ENCODE measurements at regions not wholly inside any gene's neighbourhood (a gene's known extent, or its start where the extent isn't known, plus 50 kb on each side); places are given as distances from the start of the nearest gene placed in this dataset.

DNA sequence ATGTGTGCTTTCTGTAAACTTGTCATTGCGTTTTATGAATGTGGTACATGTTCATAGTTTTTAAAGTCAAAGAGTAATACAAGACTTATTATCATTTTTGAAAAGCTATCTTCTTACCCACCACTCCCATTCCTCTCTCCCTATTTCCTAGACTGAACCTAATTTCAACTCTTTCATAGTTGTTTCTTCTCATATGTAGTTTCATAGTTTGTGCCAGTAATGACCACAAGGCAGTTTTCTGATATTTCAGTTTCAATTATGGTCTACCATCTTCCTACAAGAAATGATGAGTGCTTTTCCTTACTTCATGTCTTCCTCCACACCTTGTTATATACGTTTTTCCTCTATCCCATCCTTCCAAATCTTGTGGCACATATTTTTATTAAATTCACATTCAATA lies 445.0 kb upstream of the GOLIM4 start:
- 44% methylated on average over 2 of the region's 2 CpGs for WGBS (ENCODE audit: insufficient coverage, low lambda C conversion rate)
- H3K27me3 ChIP-seq (ENCODE audit: control insufficient read depth, insufficient read depth, low read length) = no peaks in the 10 kb centered on the region
- no peaks in the 10 kb centered on the region for H3K4me1 ChIP-seq (ENCODE audit: control insufficient read depth, insufficient read depth, low read length)
- no peaks in the 10 kb centered on the region for H3K36me3 ChIP-seq (ENCODE audit: control insufficient read depth, insufficient read depth, low read length)
- H3K4me3 ChIP-seq (ENCODE audit: low read length) = no peak overlapping the region
- H3K9me3 ChIP-seq (ENCODE audit: control insufficient read depth, low read depth, low read length) = no peaks in the 10 kb centered on the region
- no peak overlapping the region for H3K27ac ChIP-seq (ENCODE audit: low read length)
- DNase-seq = no peak

GRCh38 chr3:168539909-168540308 lies 444.2 kb upstream of the GOLIM4 start:
- WGBS (ENCODE audit: insufficient coverage, low lambda C conversion rate) = 100% methylated on average over 1 of the region's 1 CpG
- H3K4me1 ChIP-seq (ENCODE audit: control insufficient read depth, insufficient read depth, low read length) = no peaks in the 10 kb centered on the region
- no peaks in the 10 kb centered on the region for H3K36me3 ChIP-seq (ENCODE audit: control insufficient read depth, insufficient read depth, low read length)
- no peaks in the 10 kb centered on the region for H3K27me3 ChIP-seq (ENCODE audit: control insufficient read depth, insufficient read depth, low read length)
- no peak overlapping the region for H3K4me3 ChIP-seq (ENCODE audit: low read length)
- DNase-seq = no peak
- no peaks in the 10 kb centered on the region for H3K9me3 ChIP-seq (ENCODE audit: control insufficient read depth, low read depth, low read length)
- H3K27ac ChIP-seq (ENCODE audit: low read length) = no peak overlapping the region

- no peaks in the 10 kb centered on the region for H3K4me1 ChIP-seq (ENCODE audit: control insufficient read depth, insufficient read depth, low read length)
- no peak for DNase-seq
- H3K27ac ChIP-seq (ENCODE audit: low read length) = no peak overlapping the region
- no peaks in the 10 kb centered on the region for H3K27me3 ChIP-seq (ENCODE audit: control insufficient read depth, insufficient read depth, low read length)
- no peaks in the 10 kb centered on the region for H3K36me3 ChIP-seq (ENCODE audit: control insufficient read depth, insufficient read depth, low read length)
- H3K9me3 ChIP-seq (ENCODE audit: control insufficient read depth, low read depth, low read length) = no peaks in the 10 kb centered on the region
- no peak overlapping the region for H3K4me3 ChIP-seq (ENCODE audit: low read length)
- whole genome bisulfite sequencing (ENCODE audit: insufficient coverage, low lambda C conversion rate) = no CpG with 5 or more reads among the region's 3 CpGs
These were observed 439.0 kb upstream of the GOLIM4 start for GRCh38 chr3:168534761-168535160.

DNA sequence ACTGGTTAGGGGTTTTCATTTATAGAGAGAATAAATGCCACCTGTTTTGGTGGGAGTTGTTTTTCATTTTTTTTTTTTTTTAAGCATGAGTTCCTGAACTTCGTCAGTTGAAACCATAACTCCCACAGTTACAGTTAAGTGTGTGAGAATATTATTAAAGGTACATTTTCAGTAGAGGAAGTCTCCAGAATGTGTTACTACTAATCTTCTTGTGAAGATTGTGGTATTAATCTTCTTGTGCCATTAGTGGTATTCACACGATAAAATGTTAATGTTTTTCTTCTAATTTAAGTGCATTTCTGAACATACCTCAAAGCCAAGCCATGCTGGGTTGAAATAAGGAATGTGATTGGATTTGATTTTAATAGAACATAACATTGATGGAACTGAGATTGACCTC lies 437.9 kb upstream of the GOLIM4 start:
- no peak overlapping the region for H3K27ac ChIP-seq (ENCODE audit: low read length)
- 86% methylated on average over 1 of the region's 2 CpGs for WGBS (ENCODE audit: insufficient coverage, low lambda C conversion rate)
- H3K36me3 ChIP-seq (ENCODE audit: control insufficient read depth, insufficient read depth, low read length) = no peaks in the 10 kb centered on the region
- H3K4me3 ChIP-seq (ENCODE audit: low read length) = no peak overlapping the region
- H3K9me3 ChIP-seq (ENCODE audit: control insufficient read depth, low read depth, low read length) = no peaks in the 10 kb centered on the region
- H3K27me3 ChIP-seq (ENCODE audit: control insufficient read depth, insufficient read depth, low read length) = no peaks in the 10 kb centered on the region
- no peak for DNase-seq
- no peaks in the 10 kb centered on the region for H3K4me1 ChIP-seq (ENCODE audit: control insufficient read depth, insufficient read depth, low read length)

DNA sequence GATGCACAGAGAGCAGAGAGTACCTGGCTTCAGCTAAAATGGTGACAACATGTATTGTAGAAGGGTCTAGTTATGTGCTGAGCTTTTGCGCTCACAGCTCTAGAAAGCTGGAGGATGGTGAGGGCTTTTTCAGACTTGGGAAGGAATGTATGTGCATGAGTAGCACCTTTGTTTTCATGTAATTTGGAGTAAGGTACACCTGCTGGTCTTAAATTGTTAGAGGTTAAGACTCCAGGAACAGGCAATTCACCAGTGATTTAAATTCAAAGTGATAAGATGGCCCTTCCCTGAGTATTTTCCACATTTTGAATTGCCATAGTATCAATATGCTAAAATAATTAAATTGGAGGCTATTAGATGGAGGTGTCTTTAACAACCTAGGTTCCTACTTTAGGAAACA lies 436.4 kb upstream of the GOLIM4 start:
- H3K4me1 ChIP-seq (ENCODE audit: control insufficient read depth, insufficient read depth, low read length) = no peaks in the 10 kb centered on the region
- no CpG with 5 or more reads among the region's 1 CpG for WGBS (ENCODE audit: insufficient coverage, low lambda C conversion rate)
- no peaks in the 10 kb centered on the region for H3K9me3 ChIP-seq (ENCODE audit: control insufficient read depth, low read depth, low read length)
- no peak overlapping the region for H3K27ac ChIP-seq (ENCODE audit: low read length)
- DNase-seq = no peak
- H3K27me3 ChIP-seq (ENCODE audit: control insufficient read depth, insufficient read depth, low read length) = no peaks in the 10 kb centered on the region
- no peaks in the 10 kb centered on the region for H3K36me3 ChIP-seq (ENCODE audit: control insufficient read depth, insufficient read depth, low read length)
- H3K4me3 ChIP-seq (ENCODE audit: low read length) = no peak overlapping the region

DNA sequence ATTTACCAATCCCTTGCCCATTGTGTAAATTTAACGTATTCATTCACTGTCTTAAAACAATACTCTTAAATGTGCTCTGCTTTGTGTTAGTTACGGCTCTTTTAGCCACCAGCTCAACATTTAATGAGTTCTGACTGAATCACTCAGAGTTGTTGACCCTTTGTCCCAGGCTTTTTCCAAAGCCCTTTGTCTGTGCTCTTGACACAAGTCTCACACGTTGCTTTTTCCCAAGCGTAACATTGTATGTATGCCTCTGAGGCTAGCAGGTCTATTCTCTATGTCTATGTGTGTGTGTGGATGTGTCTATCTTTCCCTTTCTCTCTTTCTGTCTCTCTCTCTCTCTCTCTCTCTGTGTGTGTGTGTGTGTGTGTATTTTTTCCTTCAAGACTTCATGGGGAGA lies 435.4 kb upstream of the GOLIM4 start:
- Histone ChIP-seq H3K36me3 (ENCODE audit: control insufficient read depth, insufficient read depth, low read length) (no peaks in the 10 kb centered on the region), H3K9me3 (ENCODE audit: control insufficient read depth, low read depth, low read length) (no peaks in the 10 kb centered on the region), H3K4me1 (ENCODE audit: control insufficient read depth, insufficient read depth, low read length) (no peaks in the 10 kb centered on the region), H3K4me3 (ENCODE audit: low read length) (no peak overlapping the region), H3K27me3 (ENCODE audit: control insufficient read depth, insufficient read depth, low read length) (no peaks in the 10 kb centered on the region), H3K27ac (ENCODE audit: low read length) (no peak overlapping the region)
- no peak for DNase-seq
- WGBS (ENCODE audit: insufficient coverage, low lambda C conversion rate) = 90% methylated on average over 2 of the region's 4 CpGs

GRCh38 chr3:168524129-168524528 lies 428.4 kb upstream of the GOLIM4 start:
- no CpG with 5 or more reads among the region's 1 CpG for WGBS (ENCODE audit: insufficient coverage, low lambda C conversion rate)
- Histone ChIP-seq H3K4me3 (ENCODE audit: low read length) (no peak overlapping the region), H3K27me3 (ENCODE audit: control insufficient read depth, insufficient read depth, low read length) (no peaks in the 10 kb centered on the region), H3K36me3 (ENCODE audit: control insufficient read depth, insufficient read depth, low read length) (no peaks in the 10 kb centered on the region), H3K9me3 (ENCODE audit: control insufficient read depth, low read depth, low read length) (no peaks in the 10 kb centered on the region), H3K4me1 (ENCODE audit: control insufficient read depth, insufficient read depth, low read length) (no peaks in the 10 kb centered on the region), H3K27ac (ENCODE audit: low read length) (no peak overlapping the region)
- no peak for DNase-seq

DNA sequence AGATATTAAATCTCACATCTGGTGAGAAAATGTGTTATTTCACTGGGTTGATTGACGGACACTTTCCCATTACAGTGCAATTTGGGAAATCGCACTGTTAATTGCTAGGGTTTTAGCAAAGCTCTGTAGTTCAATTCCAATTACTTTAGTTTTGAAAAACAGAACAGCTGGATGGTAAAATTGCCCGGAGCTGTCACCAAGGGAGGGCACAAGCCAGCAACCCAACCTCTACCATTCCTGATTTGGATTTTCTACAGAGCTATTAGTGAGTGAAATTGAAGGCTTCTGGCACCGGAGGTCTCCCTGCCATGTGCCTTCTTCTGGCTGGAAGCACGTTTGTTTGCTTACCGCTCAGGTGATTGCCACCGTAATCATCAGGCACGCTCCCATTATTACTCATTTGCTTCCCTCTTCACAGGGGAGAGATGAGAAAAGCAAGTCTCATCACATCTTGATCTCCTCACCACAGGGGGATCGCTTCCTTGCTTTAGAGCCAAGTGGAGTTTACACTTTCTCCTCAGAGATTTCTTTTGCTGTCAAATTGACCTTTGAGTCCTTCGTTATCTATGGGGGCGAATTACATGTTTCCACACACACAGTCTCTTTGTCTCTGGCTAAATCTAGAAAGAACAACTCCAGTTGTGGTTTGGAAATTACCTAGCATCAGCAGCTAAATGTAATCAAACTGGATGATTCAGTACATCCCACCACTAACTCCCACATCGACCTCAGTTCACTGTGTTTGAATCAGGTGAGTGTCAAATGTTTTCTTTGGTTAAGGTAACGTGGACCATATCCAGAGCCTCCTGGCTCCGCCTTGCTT lies 421.7 kb upstream of the GOLIM4 start:
- peak overlapping the region; percentile 27 for H3K27ac ChIP-seq (ENCODE audit: low read length)
- 42% methylated on average over 4 of the region's 14 CpGs for WGBS (ENCODE audit: insufficient coverage, low lambda C conversion rate)

GRCh38 chr3:168514252-168514651 lies 418.5 kb upstream of the GOLIM4 start:
- Histone ChIP-seq H3K27ac (ENCODE audit: low read length) (no peak overlapping the region), H3K27me3 (ENCODE audit: control insufficient read depth, insufficient read depth, low read length) (no peaks in the 10 kb centered on the region)
- no peak for DNase-seq

More for the DNA sequence above, 421.7 kb upstream of the GOLIM4 start:
- Histone ChIP-seq H3K27me3 (ENCODE audit: control insufficient read depth, insufficient read depth, low read length) (no peaks in the 10 kb centered on the region), H3K9me3 (ENCODE audit: control insufficient read depth, low read depth, low read length) (no peaks in the 10 kb centered on the region), H3K4me1 (ENCODE audit: control insufficient read depth, insufficient read depth, low read length) (peaks cover 9% of the 10 kb centered on the region), H3K36me3 (ENCODE audit: control insufficient read depth, insufficient read depth, low read length) (no peaks in the 10 kb centered on the region), H3K4me3 (ENCODE audit: low read length) (no peak overlapping the region)
- DNase-seq = peak; percentile 59 to 87

GRCh38 chr3:168512802-168513201 lies 417.1 kb upstream of the GOLIM4 start:
- H3K4me3 ChIP-seq (ENCODE audit: low read length) = no peak overlapping the region
- H3K27ac ChIP-seq (ENCODE audit: low read length) = no peak overlapping the region
- no peaks in the 10 kb centered on the region for H3K36me3 ChIP-seq (ENCODE audit: control insufficient read depth, insufficient read depth, low read length)
- no peak for DNase-seq
- no peaks in the 10 kb centered on the region for H3K9me3 ChIP-seq (ENCODE audit: control insufficient read depth, low read depth, low read length)
- no peaks in the 10 kb centered on the region for H3K27me3 ChIP-seq (ENCODE audit: control insufficient read depth, insufficient read depth, low read length)
- peaks cover 7% of the 10 kb centered on the region for H3K4me1 ChIP-seq (ENCODE audit: control insufficient read depth, insufficient read depth, low read length)
- 80% methylated on average over 1 of the region's 1 CpG for WGBS (ENCODE audit: insufficient coverage, low lambda C conversion rate)

More at GRCh38 chr3:168514252-168514651, 418.5 kb upstream of the GOLIM4 start:
- no peaks in the 10 kb centered on the region for H3K36me3 ChIP-seq (ENCODE audit: control insufficient read depth, insufficient read depth, low read length)
- peaks cover 9% of the 10 kb centered on the region for H3K4me1 ChIP-seq (ENCODE audit: control insufficient read depth, insufficient read depth, low read length)
- no peaks in the 10 kb centered on the region for H3K9me3 ChIP-seq (ENCODE audit: control insufficient read depth, low read depth, low read length)
- no peak overlapping the region for H3K4me3 ChIP-seq (ENCODE audit: low read length)

DNA sequence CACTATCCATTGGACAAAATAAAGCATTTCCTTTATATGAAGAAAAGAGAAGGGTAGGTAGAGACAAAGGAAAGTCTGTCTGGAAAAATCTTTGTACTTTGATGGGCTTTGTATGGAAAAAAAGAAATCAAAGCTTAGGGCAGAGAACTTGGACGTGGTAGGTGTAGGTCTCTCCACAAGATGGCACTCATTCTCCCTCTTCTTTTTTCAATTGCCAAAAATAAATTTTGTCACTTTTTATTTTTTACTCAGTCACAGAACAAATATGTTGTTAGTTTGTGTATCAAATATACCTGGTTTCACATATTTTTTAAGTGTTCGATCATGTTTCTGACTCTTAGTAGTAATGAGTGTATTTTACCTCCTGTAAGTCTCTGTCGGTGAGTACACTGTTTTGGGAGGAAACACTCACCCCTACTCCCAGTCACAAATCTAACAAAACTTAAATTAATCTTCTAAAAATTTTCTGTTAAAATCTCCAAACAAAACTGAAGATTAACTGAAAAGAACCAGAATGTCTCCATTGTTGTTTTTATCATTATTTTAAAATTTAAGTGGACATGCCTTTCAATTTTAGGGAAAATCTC lies 415.8 kb upstream of the GOLIM4 start:
- H3K4me1 ChIP-seq (ENCODE audit: control insufficient read depth, insufficient read depth, low read length) = no peaks in the 10 kb centered on the region
- H3K36me3 ChIP-seq (ENCODE audit: control insufficient read depth, insufficient read depth, low read length) = no peaks in the 10 kb centered on the region
- no peaks in the 10 kb centered on the region for H3K27me3 ChIP-seq (ENCODE audit: control insufficient read depth, insufficient read depth, low read length)
- no peak for DNase-seq
- 57% methylated on average over 3 of the region's 3 CpGs for WGBS (ENCODE audit: insufficient coverage, low lambda C conversion rate)
- no peaks in the 10 kb centered on the region for H3K9me3 ChIP-seq (ENCODE audit: control insufficient read depth, low read depth, low read length)
- no peak overlapping the region for H3K4me3 ChIP-seq (ENCODE audit: low read length)
- no peak overlapping the region for H3K27ac ChIP-seq (ENCODE audit: low read length)

Data from large intestine (tissue), 3 donors.